Upper lobe of left lung (tissue), 6 donors: ENCODE measurements at regions not wholly inside any gene's neighbourhood (a gene's known extent, or its start where the extent isn't known, plus 50 kb on each side); places are given as distances from the start of the nearest gene placed in this dataset.

ENCODE experiments used
- ATAC-seq, 2 donors: fragments of 200-7000 bp; cut with Tn5 transposase; one replicate each; pipeline ENCODE4 v1.9.1; 2022; ENCODE audit warnings: mild to moderate bottlenecking in 2 of 2, moderate library complexity in 2 of 2; ENCODE audit not compliant: low FRiP score in 2 of 2
- DNase-seq, 2 donors: peaks; one replicate each; pipeline ENCODE4 v3.0.0-alpha.2; 2019 to 2020
- H3K27ac ChIP-seq, 4 donors: fragments of 200-600 bp; sonication (generic); one replicate each; pipeline ENCODE4 v1.5.1; 2016 to 2019
- H3K27me3 ChIP-seq, 4 donors: fragments of 200-600 bp; sonication (generic); one replicate each; pipeline ENCODE4 v1.5.1; 2017 to 2019
- H3K36me3 ChIP-seq, 4 donors: fragments of 200-600 bp; sonication (generic); one replicate each; pipeline ENCODE4 v1.5.1; 2016 to 2019
- H3K4me1 ChIP-seq, 4 donors: fragments of 200-600 bp; sonication (generic); one replicate each; pipeline ENCODE4 v1.5.1; 2018 to 2019
- H3K4me3 ChIP-seq, 4 donors: fragments of 200-600 bp; sonication (generic); one replicate each; pipeline ENCODE4 v1.5.1; 2017 to 2019; ENCODE audit warnings: mild to moderate bottlenecking in 2 of 4, moderate library complexity in 1 of 4
- H3K9me3 ChIP-seq, 4 donors: fragments of 200-600 bp; sonication (generic); one replicate each; pipeline ENCODE4 v1.5.1; 2018 to 2019
- CTCF ChIP-seq, 6 experiments: fragments of 450-650 bp in 4 of 6; fragments of 200-600 bp in 2 of 6; sonication (generic) in 2 of 6; IDR thresholded peaks; one replicate each; pipeline ENCODE4 v1.5.1; 2016 to 2019; ENCODE audit warnings: antibody characterized with exemption in 6 of 6
- EP300 ChIP-seq, 4 donors: sonication (generic); formaldehyde crosslinking; IDR thresholded peaks; one replicate each; pipeline ENCODE4 v1.5.1; 2017; ENCODE audit warnings: antibody characterized with exemption in 4 of 4, control low read depth in 2 of 4
- POLR2A ChIP-seq, 4 donors: fragments of 450-650 bp; IDR thresholded peaks; one replicate each; pipeline ENCODE4 v1.5.1; 2016 to 2017; ENCODE audit warnings: antibody characterized with exemption in 4 of 4, mild to moderate bottlenecking in 2 of 4
- POLR2AphosphoS5 ChIP-seq, 2 donors: sonication (generic); formaldehyde crosslinking; IDR thresholded peaks; one replicate each; pipeline ENCODE4 v1.5.1; 2017; ENCODE audit warnings: antibody characterized with exemption in 2 of 2
- WGBS, 2 donors: methylation state at CpG; one replicate each; pipeline ENCODE4 v1.1.5; 2017 to 2018; 5-methylcytosine and 5-hydroxymethylcytosine counted together
- donor health status: DM: no; HTN: no; CAD: no; lungs with moderate emphysema.
- donor health status: DM: no; HTN: yes; CAD: no; lungs with severe emphysema.

GRCh38 chr9:75369989-75370388, 281.7 kb downstream of the OSTF1 start:
- Histone ChIP-seq H3K27me3 (no peaks in the 10 kb centered on the region), H3K9me3 (no peaks in the 10 kb centered on the region), H3K4me1 (no peaks in the 10 kb centered on the region), H3K4me3 (no peak overlapping the region), H3K27ac (no peak overlapping the region), H3K36me3 (no peaks in the 10 kb centered on the region)
- WGBS, 2 donors, result 28 to 36% methylated on average over 5 of the region's 5 CpGs
- TF ChIP-seq POLR2A (IDR thresholded peaks at IDR 0.05), result no peak
- TF ChIP-seq EP300 (IDR thresholded peaks at IDR 0.05), result no peak
- no peak for DNase-seq
- no peak for ATAC-seq

GRCh38 chr9:75372499-75373268, 284.4 kb downstream of the OSTF1 start:
- Histone ChIP-seq H3K4me3 (no peak overlapping the region), H3K36me3 (no peaks in the 10 kb centered on the region), H3K27ac (no peak overlapping the region), H3K9me3 (no peaks in the 10 kb centered on the region), H3K27me3 (no peaks in the 10 kb centered on the region), H3K4me1 (peaks cover 0 to 7% (median 0%) of the 10 kb centered on the region in 4 donors)
- DNase-seq (no peak), ATAC-seq (peak; percentile 62 to 71)
- TF ChIP-seq POLR2AphosphoS5 (IDR thresholded peaks at IDR 0.05) (no peak), EP300 (IDR thresholded peaks at IDR 0.05) (no peak), CTCF (IDR thresholded peaks at IDR 0.05) (no peak), POLR2A (IDR thresholded peaks at IDR 0.05) (no peak)
- WGBS, 2 donors, result 69 to 75% methylated on average over 2 to 3 of the region's 3 CpGs

GRCh38 chr9:75376680-75377254, 288.5 kb downstream of the OSTF1 start:
- no peaks in the 10 kb centered on the region for H3K9me3 ChIP-seq
- H3K27ac ChIP-seq, result no peak overlapping the region
- WGBS, 2 donors, result 54 to 76% methylated on average over 3 of the region's 3 CpGs
- no peak for TF ChIP-seq POLR2AphosphoS5 (IDR thresholded peaks at IDR 0.05)
- TF ChIP-seq POLR2A (IDR thresholded peaks at IDR 0.05), result no peak
- TF ChIP-seq CTCF (IDR thresholded peaks at IDR 0.05), result no peak
- no peak for TF ChIP-seq EP300 (IDR thresholded peaks at IDR 0.05)
- no peak overlapping the region for H3K4me3 ChIP-seq
- peaks cover 0 to 8% (median 0%) of the 10 kb centered on the region in 4 donors for H3K4me1 ChIP-seq
- no peaks in the 10 kb centered on the region for H3K27me3 ChIP-seq
- ATAC-seq, result peak in 1 of 2 donors; percentile 19
- H3K36me3 ChIP-seq, result no peaks in the 10 kb centered on the region
- no peak for DNase-seq

- WGBS, 2 donors, result 58 to 75% methylated on average over 6 to 9 of the region's 9 CpGs
- TF ChIP-seq CTCF (IDR thresholded peaks at IDR 0.05) (no peak), EP300 (IDR thresholded peaks at IDR 0.05) (no peak), POLR2AphosphoS5 (IDR thresholded peaks at IDR 0.05) (peak in 1 of 2 donors; percentile 52), POLR2A (IDR thresholded peaks at IDR 0.05) (no peak)
- peak; percentile 89 to 97 for ATAC-seq
- DNase-seq, result peak; percentile 30 to 34
- no peaks in the 10 kb centered on the region for H3K9me3 ChIP-seq
- H3K27me3 ChIP-seq, result no peaks in the 10 kb centered on the region
- H3K27ac ChIP-seq, result no peak overlapping the region
- H3K4me1 ChIP-seq, result peaks cover 0 to 8% (median 0%) of the 10 kb centered on the region in 4 donors
- no peaks in the 10 kb centered on the region for H3K36me3 ChIP-seq
- no peak overlapping the region for H3K4me3 ChIP-seq
Observed at GRCh38 chr9:75378036-75378435, 289.7 kb downstream of the OSTF1 start.

GRCh38 chr9:75378926-75379325, 290.6 kb downstream of the OSTF1 start:
- no peak overlapping the region for H3K27ac ChIP-seq
- peaks cover 0 to 8% (median 0%) of the 10 kb centered on the region in 4 donors for H3K4me1 ChIP-seq
- no peak overlapping the region for H3K4me3 ChIP-seq
- WGBS, 2 donors, result 59 to 74% methylated on average over 1 of the region's 1 CpG
- DNase-seq (no peak), ATAC-seq (no peak)
- no peak for TF ChIP-seq EP300 (IDR thresholded peaks at IDR 0.05)
- H3K9me3 ChIP-seq, result no peaks in the 10 kb centered on the region
- no peaks in the 10 kb centered on the region for H3K27me3 ChIP-seq
- H3K36me3 ChIP-seq, result no peaks in the 10 kb centered on the region
